Ovary (tissue), 7 donors: ENCODE measurements at regions not wholly inside any gene's neighbourhood (a gene's known extent, or its start where the extent isn't known, plus 50 kb on each side); places are given as distances from the start of the nearest gene placed in this dataset.

Experiments used
- DNase-seq, 5 donors: peaks; one replicate each; pipeline ENCODE4 v3.0.0-alpha.2; 2019 to 2020
- H3K27ac ChIP-seq, 2 donors: fragments of 200-600 bp; one replicate each; pipeline versions ENCODE4 v1.5.1 to v1.8.0; 2019 to 2022
- H3K27me3 ChIP-seq: fragments of 200-600 bp; one replicate; pipeline ENCODE4 v1.8.0; 2022
- H3K36me3 ChIP-seq: fragments of 200-600 bp; sonication (generic); one replicate; pipeline ENCODE4 v1.5.1; 2019
- H3K4me1 ChIP-seq: one replicate; pipeline ENCODE4 v1.8.1; 2013; ENCODE audit warnings: mild to moderate bottlenecking, moderate library complexity; ENCODE audit not compliant: insufficient read depth
- H3K4me3 ChIP-seq: fragments of 200-600 bp; sonication (generic); one replicate; pipeline ENCODE4 v1.5.1; 2017
- H3K9me3 ChIP-seq, 2 donors: fragments of 200-600 bp in 1 of 2; sonication (generic) in 1 of 2; one replicate each; pipeline versions ENCODE4 v1.5.1 to v1.8.1; 2013 to 2019; ENCODE audit warnings: mild to moderate bottlenecking in 1 of 2, moderate library complexity in 1 of 2
- CTCF ChIP-seq, 3 donors: fragments of 450-650 bp in 2 of 3; fragments of 200-600 bp in 1 of 3; IDR thresholded peaks; one replicate each; pipeline versions ENCODE4 v1.5.1 to v1.8.0; 2016 to 2022; ENCODE audit warnings: antibody characterized with exemption in 3 of 3, mild to moderate bottlenecking in 1 of 3
- EP300 ChIP-seq: sonication (generic); formaldehyde crosslinking; IDR thresholded peaks from one replicate; pipeline ENCODE4 v1.6.1; 2017; ENCODE audit warnings: antibody characterized with exemption
- POLR2A ChIP-seq: fragments of 450-650 bp; IDR thresholded peaks from one replicate; pipeline ENCODE4 v1.6.1; 2017; ENCODE audit warnings: antibody characterized with exemption, mild to moderate bottlenecking, moderate library complexity
- WGBS, 3 donors: extraction: QIAGEN DNeasy Blood & Tissue Kit in 1 of 3; methylation state at CpG; one replicate each; pipeline versions ENCODE4 v1.1.5 to v1.1.7; 2013 to 2017; 5-methylcytosine and 5-hydroxymethylcytosine counted together
- intact Hi-C, 4 donors: fragments of 100-400 bp; cut with DNase I; formaldehyde crosslinking; loops; one replicate each; pipeline versions ENCODE4 v1.11.0 to v1.15.1; 2022 to 2023
- donor health status: DM: no; HTN: no; CAD: no; lungs with moderate emphysema.
- donor health status: DM: no; HTN: no; CAD: no.
- donor health status: Bipolar disorder and iron deficiency.
- donor health status: DM: no; HTN: no; CAD: no.
- donor health status: DM: yes; HTN: yes; CAD: no.

GRCh38 chr5:117072439-117072838 is 497.8 kb upstream of the SEMA6A start:
- TF ChIP-seq EP300 (no peak), POLR2A (no peak), CTCF (IDR thresholded peaks at IDR 0.05) (no peak)
- Histone ChIP-seq H3K27me3 (no peaks in the 10 kb centered on the region), H3K27ac (no peak overlapping the region), H3K4me3 (no peak overlapping the region), H3K9me3 (no peaks in the 10 kb centered on the region), H3K4me1 (no peaks in the 10 kb centered on the region), H3K36me3 (no peaks in the 10 kb centered on the region)
- 84 to 89% (median 89%) methylated on average over 2 of the region's 2 CpGs for WGBS, 3 donors
- no peak for DNase-seq
- intact Hi-C loops = no loop called here

GRCh38 chr5:117065800-117066199 is 491.2 kb upstream of the SEMA6A start:
- intact Hi-C loops = no loop called here
- Histone ChIP-seq H3K36me3 (no peaks in the 10 kb centered on the region), H3K4me1 (no peaks in the 10 kb centered on the region), H3K27me3 (no peaks in the 10 kb centered on the region), H3K27ac (no peak overlapping the region), H3K9me3 (no peaks in the 10 kb centered on the region), H3K4me3 (no peak overlapping the region)
- no peak for TF ChIP-seq POLR2A
- TF ChIP-seq CTCF (IDR thresholded peaks at IDR 0.05) = no peak
- no peak for TF ChIP-seq EP300
- WGBS, 3 donors = 65 to 89% (median 82%) methylated on average over 1 of the region's 1 CpG
- DNase-seq = no peak

GRCh38 chr5:117065161-117065560 is 490.5 kb upstream of the SEMA6A start:
- H3K27ac ChIP-seq = no peak overlapping the region
- intact Hi-C loops = no loop called here
- DNase-seq = no peak
- TF ChIP-seq CTCF (IDR thresholded peaks at IDR 0.05) (no peak), EP300 (no peak), POLR2A (no peak)
- no peaks in the 10 kb centered on the region for H3K36me3 ChIP-seq
- H3K4me3 ChIP-seq = no peak overlapping the region
- H3K9me3 ChIP-seq = no peaks in the 10 kb centered on the region
- H3K4me1 ChIP-seq = no peaks in the 10 kb centered on the region
- 81 to 83% (median 81%) methylated on average over 1 of the region's 1 CpG for WGBS, 3 donors
- H3K27me3 ChIP-seq = no peaks in the 10 kb centered on the region

GRCh38 chr5:117060099-117060498 is 485.5 kb upstream of the SEMA6A start:
- 90 to 91% (median 90%) methylated on average over 1 of the region's 1 CpG for WGBS, 3 donors
- H3K4me3 ChIP-seq = no peak overlapping the region
- H3K27ac ChIP-seq = no peak overlapping the region
- no peaks in the 10 kb centered on the region for H3K27me3 ChIP-seq
- TF ChIP-seq EP300 = no peak
- H3K4me1 ChIP-seq = no peaks in the 10 kb centered on the region
- H3K9me3 ChIP-seq = no peaks in the 10 kb centered on the region
- no peaks in the 10 kb centered on the region for H3K36me3 ChIP-seq
- intact Hi-C loops = no loop called here
- DNase-seq = no peak

- intact Hi-C loops = no loop called here
- DNase-seq = no peak
- TF ChIP-seq CTCF (IDR thresholded peaks at IDR 0.05) (no peak), EP300 (no peak), POLR2A (no peak)
- Histone ChIP-seq H3K27ac (no peak overlapping the region), H3K9me3 (no peaks in the 10 kb centered on the region), H3K27me3 (no peaks in the 10 kb centered on the region), H3K36me3 (no peaks in the 10 kb centered on the region), H3K4me3 (no peak overlapping the region), H3K4me1 (no peaks in the 10 kb centered on the region)
Measured at GRCh38 chr5:117058740-117059139, 484.1 kb upstream of the SEMA6A start.
